Naive thymus-derived CD4-positive, alpha-beta T cell (primary cell): ENCODE measurements at regions not wholly inside any gene's neighbourhood (a gene's known extent, or its start where the extent isn't known, plus 50 kb on each side); places are given as distances from the start of the nearest gene placed in this dataset.
"Not testable (repeated sequence)": the region's sequence is repeated elsewhere in the genome, so short reads cannot be mapped to it uniquely, and the experiment has no call there.

ENCODE experiments used
- ATAC-seq: fragments of 150-1000 bp; cut with Tn5 transposase; 2 replicates; pipeline ENCODE4 v1.10.0; 2021; ENCODE audit warnings: mild to moderate bottlenecking, moderate library complexity
- CTCF ChIA-PET: fragments of 350-600 bp; sonication (Branson Sonifier 250); formaldehyde crosslinking; loops from one replicate; lab custom pipeline; 2021; ENCODE audit warnings: antibody characterized with exemption; lab: Charles Lee
- POLR2A ChIA-PET: fragments of 350-600 bp; sonication (Branson Sonifier 250); formaldehyde crosslinking; loops from one replicate; lab custom pipeline; 2021; ENCODE audit warnings: antibody characterized with exemption, inconsistent platforms; lab: Charles Lee
- DNase-seq, 9 donors: peaks; one replicate each; pipeline versions ENCODE4 v3.0.0 to v3.0.0-alpha.2; 2020 to 2022; ENCODE audit warnings: mixed read lengths in 1 of 9
- H3K27ac ChIP-seq: one replicate; pipeline ENCODE4 v1.7.0; 2013; ENCODE audit warnings: mild to moderate bottlenecking, low read depth, low read length, moderate library complexity
- H3K27me3 ChIP-seq, 2 donors: one replicate each; pipeline ENCODE4 v1.7.0; 2013; ENCODE audit warnings: low read length in 2 of 2, mild to moderate bottlenecking in 2 of 2, moderate library complexity in 2 of 2; ENCODE audit not compliant: control insufficient read depth in 2 of 2, insufficient read depth in 2 of 2
- H3K36me3 ChIP-seq, 3 experiments: 1 replicate in 2 of 3; 2 replicates in 1 of 3; pipeline ENCODE4 v1.7.0; 2013; ENCODE audit warnings: low read length in 3 of 3, mild to moderate bottlenecking in 3 of 3, moderate library complexity in 1 of 3; ENCODE audit not compliant: insufficient read depth in 3 of 3, control insufficient read depth in 2 of 3
- H3K4me1 ChIP-seq, 2 donors: one replicate each; pipeline ENCODE4 v1.7.0; 2013; ENCODE audit warnings: low read length in 2 of 2, mild to moderate bottlenecking in 2 of 2, moderate library complexity in 1 of 2; ENCODE audit not compliant: control insufficient read depth in 2 of 2, insufficient read depth in 2 of 2
- H3K4me3 ChIP-seq: 2 replicates; pipeline ENCODE4 v1.7.0; 2013; ENCODE audit warnings: mild to moderate bottlenecking, low read length
- H3K9me3 ChIP-seq, 3 experiments: 1 replicate in 2 of 3; 2 replicates in 1 of 3; pipeline ENCODE4 v1.7.0; 2013; ENCODE audit warnings: low read length in 3 of 3; ENCODE audit not compliant: control insufficient read depth in 2 of 3
- H3K27ac Mint-ChIP-seq, 9 donors: one replicate each; pipeline ENCODE4 v1.8.0; 2020 to 2022; ENCODE audit warnings: mixed read lengths in 9 of 9, mild to moderate bottlenecking in 8 of 9, moderate library complexity in 5 of 9, inconsistent platforms in 2 of 9
- H3K27me3 Mint-ChIP-seq, 5 donors: one replicate each; pipeline ENCODE4 v1.8.0; 2021 to 2022; ENCODE audit warnings: mixed read lengths in 5 of 5, mild to moderate bottlenecking in 1 of 5
- H3K36me3 Mint-ChIP-seq, 5 donors: one replicate each; pipeline ENCODE4 v1.8.0; 2020 to 2022; ENCODE audit warnings: mixed read lengths in 5 of 5, mild to moderate bottlenecking in 3 of 5, inconsistent platforms in 1 of 5
- H3K4me1 Mint-ChIP-seq, 7 donors: one replicate each; pipeline ENCODE4 v1.8.0; 2020 to 2022; ENCODE audit warnings: mixed read lengths in 7 of 7, mild to moderate bottlenecking in 3 of 7, inconsistent platforms in 1 of 7
- H3K4me3 Mint-ChIP-seq, 10 donors: one replicate each; pipeline ENCODE4 v1.8.0; 2020 to 2022; ENCODE audit warnings: mild to moderate bottlenecking in 10 of 10, mixed read lengths in 10 of 10, moderate library complexity in 6 of 10, inconsistent platforms in 2 of 10
- H3K9me3 Mint-ChIP-seq, 11 donors: one replicate each; pipeline ENCODE4 v1.8.0; 2020 to 2022; ENCODE audit warnings: mixed read lengths in 11 of 11, mild to moderate bottlenecking in 4 of 11, inconsistent platforms in 1 of 11, moderate library complexity in 1 of 11
- intact Hi-C, 2 donors: fragments of 100-400 bp; cut with micrococcal nuclease; formaldehyde crosslinking; loops; one replicate each; pipeline ENCODE4 v1.15.1; 2023

- H3K27ac Mint-ChIP-seq, H3K9me3 ChIP-seq, H3K36me3 ChIP-seq, H3K27me3 Mint-ChIP-seq, H3K4me1 ChIP-seq, POLR2A ChIA-PET, H3K27me3 ChIP-seq, H3K27ac ChIP-seq, H3K4me3 ChIP-seq, DNase-seq, intact Hi-C loops, H3K4me3 Mint-ChIP-seq, H3K36me3 Mint-ChIP-seq, H3K4me1 Mint-ChIP-seq, CTCF ChIA-PET: not testable (repeated sequence)
- peak; percentile 36 for ATAC-seq
- H3K9me3 Mint-ChIP-seq = peaks cover 0 to 17% (median 4%) of the 10 kb centered on the region in 11 donors
Measured at GRCh38 chr2:91497129-91498064, 2805.9 kb downstream of the RPIA start.

GRCh38 chr2:91498065-91498449, 2806.6 kb downstream of the RPIA start:
- H3K9me3 Mint-ChIP-seq = peaks cover 0 to 19% (median 4%) of the 10 kb centered on the region in 11 donors
- DNase-seq, H3K4me3 Mint-ChIP-seq, H3K36me3 ChIP-seq, H3K27ac ChIP-seq, H3K36me3 Mint-ChIP-seq, POLR2A ChIA-PET, H3K27ac Mint-ChIP-seq, H3K27me3 Mint-ChIP-seq, H3K27me3 ChIP-seq, intact Hi-C loops, ATAC-seq, H3K4me1 ChIP-seq, H3K4me3 ChIP-seq, H3K9me3 ChIP-seq, H3K4me1 Mint-ChIP-seq, CTCF ChIA-PET: not testable (repeated sequence)

GRCh38 chr2:91498513-91499250, 2807.2 kb downstream of the RPIA start:
- CTCF ChIA-PET, POLR2A ChIA-PET, H3K4me1 Mint-ChIP-seq, H3K36me3 ChIP-seq, H3K27ac ChIP-seq, DNase-seq, H3K27me3 Mint-ChIP-seq, H3K4me1 ChIP-seq, H3K27ac Mint-ChIP-seq, ATAC-seq, H3K36me3 Mint-ChIP-seq, H3K9me3 ChIP-seq, H3K4me3 Mint-ChIP-seq, H3K27me3 ChIP-seq, intact Hi-C loops, H3K4me3 ChIP-seq: not testable (repeated sequence)
- H3K9me3 Mint-ChIP-seq = peaks cover 0 to 19% (median 4%) of the 10 kb centered on the region in 11 donors

GRCh38 chr2:91499431-91500050, 2808.1 kb downstream of the RPIA start:
- H3K27ac ChIP-seq, intact Hi-C loops, CTCF ChIA-PET, H3K4me1 ChIP-seq, H3K4me1 Mint-ChIP-seq, H3K27me3 ChIP-seq, POLR2A ChIA-PET, H3K27me3 Mint-ChIP-seq, ATAC-seq, H3K36me3 Mint-ChIP-seq, H3K9me3 ChIP-seq, H3K27ac Mint-ChIP-seq, DNase-seq, H3K4me3 Mint-ChIP-seq, H3K4me3 ChIP-seq, H3K36me3 ChIP-seq: not testable (repeated sequence)
- H3K9me3 Mint-ChIP-seq = peaks cover 0 to 19% (median 4%) of the 10 kb centered on the region in 11 donors

GRCh38 chr2:91500246-91500977, 2808.9 kb downstream of the RPIA start:
- H3K4me3 Mint-ChIP-seq, intact Hi-C loops, H3K9me3 ChIP-seq, H3K4me1 ChIP-seq, H3K36me3 Mint-ChIP-seq, H3K4me1 Mint-ChIP-seq, H3K27ac Mint-ChIP-seq, DNase-seq, H3K27me3 Mint-ChIP-seq, H3K27ac ChIP-seq, POLR2A ChIA-PET, H3K27me3 ChIP-seq, H3K36me3 ChIP-seq, CTCF ChIA-PET, H3K4me3 ChIP-seq: not testable (repeated sequence)
- peak; percentile 11 for ATAC-seq
- peaks cover 0 to 19% (median 4%) of the 10 kb centered on the region in 11 donors for H3K9me3 Mint-ChIP-seq

GRCh38 chr2:91500978-91501310, 2809.5 kb downstream of the RPIA start:
- POLR2A ChIA-PET, H3K36me3 ChIP-seq, H3K27me3 ChIP-seq, DNase-seq, H3K9me3 ChIP-seq, CTCF ChIA-PET, intact Hi-C loops, H3K36me3 Mint-ChIP-seq, H3K27ac ChIP-seq, H3K27me3 Mint-ChIP-seq, H3K4me1 ChIP-seq, H3K4me1 Mint-ChIP-seq, H3K4me3 ChIP-seq, H3K4me3 Mint-ChIP-seq, H3K27ac Mint-ChIP-seq: not testable (repeated sequence)
- peaks cover 0 to 19% (median 4%) of the 10 kb centered on the region in 11 donors for H3K9me3 Mint-ChIP-seq
- ATAC-seq = peak; percentile 19
